ENCODE measurements at regions not wholly inside any gene's neighbourhood (a gene's known extent, or its start where the extent isn't known, plus 50 kb on each side); places are given as distances from the start of the nearest gene placed in this dataset.

DNA sequence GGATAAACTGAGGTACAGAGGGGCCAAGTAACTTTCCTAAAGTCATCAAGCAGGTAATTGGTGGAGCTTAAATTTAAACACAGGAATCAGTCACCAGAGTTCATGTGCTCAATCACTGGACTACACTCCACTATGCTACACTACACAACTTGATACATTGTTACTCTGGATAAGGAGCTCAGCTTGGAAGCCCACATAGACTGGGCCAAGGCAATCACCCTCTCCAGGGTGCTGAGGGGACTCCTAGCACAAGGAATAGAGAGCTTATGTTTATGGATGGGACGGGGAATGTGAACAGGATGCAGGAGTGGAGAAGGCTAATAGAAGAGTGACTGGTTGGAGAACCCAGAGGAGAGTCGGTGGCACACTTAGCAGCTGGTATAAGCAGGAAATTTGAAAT is 113.5 kb upstream of the NFIB start:
- DNase-seq, result no peak

DNA sequence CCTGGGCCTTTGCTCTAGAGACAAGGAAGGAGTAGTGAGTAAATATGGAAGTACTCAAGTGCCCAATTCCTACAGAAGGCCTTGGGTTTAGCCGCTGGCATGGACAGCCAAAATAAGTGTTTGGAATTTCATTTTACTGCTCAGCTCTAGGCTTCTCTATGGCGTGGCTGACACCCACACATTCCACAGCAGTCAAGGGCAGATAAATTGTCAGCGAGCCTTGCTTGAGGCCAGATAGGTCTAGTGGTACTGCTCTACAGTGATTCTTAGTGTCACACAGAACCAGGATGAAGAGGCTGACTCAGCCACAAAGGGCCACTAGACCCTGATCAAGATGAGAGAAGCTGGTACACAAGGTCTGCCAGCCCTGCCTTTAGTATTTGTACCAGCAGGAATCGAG is 111.0 kb upstream of the NFIB start:
- DNase-seq, result no peak

DNA sequence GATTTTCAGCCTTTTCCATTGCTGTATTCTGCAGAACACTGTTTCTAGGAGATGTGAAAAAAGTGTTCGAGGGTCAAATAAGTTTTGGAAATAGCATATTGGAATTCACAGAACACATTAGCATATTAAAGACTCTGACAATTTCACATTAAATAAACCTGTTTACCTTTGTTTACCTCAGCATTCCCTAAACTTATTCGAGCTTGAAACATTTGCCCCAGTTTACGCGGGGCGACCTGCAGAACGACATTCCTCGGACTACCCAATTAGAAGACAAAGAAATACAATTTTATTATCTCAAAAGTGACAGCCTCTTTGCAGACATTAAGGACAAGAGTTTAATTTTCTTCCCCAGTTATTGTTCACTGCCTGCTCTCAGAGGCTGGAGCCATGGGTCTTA is 110.3 kb upstream of the NFIB start:
- no peak for DNase-seq

DNA sequence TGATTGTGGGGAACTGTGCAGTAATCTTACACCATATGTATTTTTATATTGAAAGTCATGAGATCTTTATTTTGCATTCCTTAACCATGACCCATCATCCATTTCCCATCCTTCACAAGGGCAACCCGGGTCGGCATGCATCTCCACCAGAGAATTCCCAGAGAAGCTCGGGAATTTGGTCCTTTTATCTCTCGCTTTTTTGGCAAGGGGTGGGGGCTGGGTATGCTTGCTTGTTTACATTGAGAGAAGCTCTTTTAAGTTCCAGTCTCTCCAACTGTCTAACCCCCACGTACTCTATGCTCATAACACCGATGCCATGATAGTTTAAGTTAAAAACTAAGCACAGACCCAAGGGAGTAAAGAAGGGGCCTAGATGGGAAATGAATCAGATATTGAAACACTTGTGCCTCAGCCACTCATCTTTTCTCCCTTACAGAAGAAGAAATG is 109.9 kb upstream of the NFIB start:
- DNase-seq, result no peak

DNA sequence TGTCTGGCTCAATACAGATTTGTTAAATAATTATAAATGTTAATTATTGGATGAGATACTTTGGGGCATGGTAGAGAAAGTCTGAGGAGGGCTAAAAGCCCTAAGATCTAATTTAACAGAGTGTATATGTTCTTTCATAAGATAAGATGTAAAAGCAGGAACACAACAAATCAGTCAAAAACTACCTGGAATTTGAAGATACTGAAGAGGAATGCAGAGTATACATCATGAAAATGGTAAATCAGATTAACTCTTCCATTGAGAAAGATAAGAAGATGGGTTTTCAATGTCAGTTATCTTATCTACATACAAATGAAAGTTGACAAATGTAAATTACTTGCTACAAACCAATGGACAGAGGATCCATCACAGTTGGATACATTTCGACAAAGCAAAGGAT is 107.3 kb upstream of the NFIB start:
- no peak for DNase-seq

DNA sequence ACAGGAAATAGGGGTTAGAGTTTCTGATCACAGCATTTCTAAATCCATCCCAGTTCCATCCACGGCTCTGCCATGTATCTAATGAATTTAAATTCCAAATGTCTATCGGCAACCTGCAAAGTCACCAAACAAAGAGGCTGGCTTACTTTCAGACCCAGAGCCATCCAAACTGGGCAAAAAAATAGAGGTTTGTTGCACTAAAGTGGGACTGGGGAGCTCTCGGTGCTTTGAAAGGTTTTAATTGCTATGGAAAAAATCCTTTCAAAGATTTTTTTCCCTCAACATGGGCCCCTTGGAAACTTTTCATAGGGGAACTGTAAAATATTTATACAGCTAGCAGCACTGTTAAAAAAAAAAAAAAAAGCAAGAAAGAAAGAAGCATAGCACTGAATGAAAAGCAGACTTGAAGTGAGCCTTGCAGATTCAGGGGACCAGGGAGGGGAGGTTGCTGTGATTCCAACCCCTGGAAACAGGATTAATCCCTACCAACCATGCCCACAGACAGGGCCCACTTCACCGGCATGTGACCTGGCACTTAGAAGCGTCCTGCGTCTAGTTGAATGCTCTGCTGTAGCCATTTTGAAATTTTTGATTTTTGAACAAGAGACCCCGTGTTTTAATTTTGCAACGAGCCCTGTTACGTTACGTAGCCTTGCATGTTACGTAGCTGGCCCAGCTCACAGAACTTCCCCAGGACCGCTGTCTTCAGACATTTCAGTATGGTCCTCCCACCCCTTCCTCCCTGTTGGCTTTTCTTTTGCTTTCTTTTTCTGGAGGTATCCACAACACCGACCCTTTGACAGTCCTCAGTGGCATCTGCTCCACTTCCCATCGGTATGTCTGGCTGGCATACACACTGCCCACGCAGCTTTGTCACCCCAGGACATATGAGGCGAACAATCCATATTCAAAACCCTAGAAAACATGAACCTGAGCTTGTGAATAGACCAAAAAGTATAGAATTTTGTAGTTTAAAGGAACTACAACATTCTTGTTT is 105.3 kb upstream of the NFIB start:
- no peak for DNase-seq

DNA sequence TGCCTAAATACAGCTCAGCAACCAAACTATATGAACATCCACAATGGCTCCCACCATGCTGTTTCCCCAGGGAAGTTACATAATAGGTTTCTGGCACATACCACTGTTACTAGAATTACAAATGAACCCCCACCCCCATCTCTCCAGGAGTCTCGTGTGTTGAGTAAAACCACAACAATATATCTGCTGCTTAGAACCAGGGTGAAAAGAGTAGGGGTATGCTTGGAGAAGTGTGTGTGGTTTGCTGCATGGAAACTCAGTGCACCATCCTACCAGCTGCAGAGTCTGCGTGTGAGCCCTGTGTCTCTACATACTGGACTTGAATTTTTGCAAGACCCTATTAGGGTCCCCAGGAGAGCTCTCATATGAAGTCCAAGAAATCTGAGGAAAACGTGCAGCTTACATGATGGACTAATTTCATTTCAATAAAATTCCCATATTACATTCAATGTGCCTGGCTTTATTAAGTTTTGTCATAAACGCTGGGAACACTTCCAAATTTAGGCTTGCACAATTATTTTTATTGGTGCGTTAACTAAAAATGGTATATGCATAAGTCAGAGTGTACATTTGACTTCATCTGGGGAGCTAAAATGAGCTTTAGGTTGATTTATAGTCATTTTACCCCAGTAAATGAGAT is 104.5 kb upstream of the NFIB start:
- DNase-seq, result peak; percentile 56

DNA sequence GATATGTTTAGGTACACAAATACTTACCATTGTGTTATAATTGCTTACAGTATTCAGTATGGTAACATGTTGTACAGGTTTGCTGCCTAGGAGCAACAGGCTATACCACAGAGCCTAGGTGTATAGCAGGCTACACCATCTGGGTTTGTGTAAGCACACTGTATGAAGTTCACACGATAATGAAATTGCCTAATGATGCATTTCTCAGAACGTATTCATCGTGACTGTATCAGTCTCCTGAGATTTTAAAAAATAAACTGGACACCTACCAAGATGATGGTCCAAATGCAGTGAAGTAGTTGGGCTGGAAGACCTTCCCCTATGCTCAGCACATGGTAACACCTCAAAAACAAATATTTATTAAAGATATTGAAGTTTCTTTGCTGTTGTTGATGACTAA is 103.3 kb upstream of the NFIB start:
- no peak for DNase-seq

DNA sequence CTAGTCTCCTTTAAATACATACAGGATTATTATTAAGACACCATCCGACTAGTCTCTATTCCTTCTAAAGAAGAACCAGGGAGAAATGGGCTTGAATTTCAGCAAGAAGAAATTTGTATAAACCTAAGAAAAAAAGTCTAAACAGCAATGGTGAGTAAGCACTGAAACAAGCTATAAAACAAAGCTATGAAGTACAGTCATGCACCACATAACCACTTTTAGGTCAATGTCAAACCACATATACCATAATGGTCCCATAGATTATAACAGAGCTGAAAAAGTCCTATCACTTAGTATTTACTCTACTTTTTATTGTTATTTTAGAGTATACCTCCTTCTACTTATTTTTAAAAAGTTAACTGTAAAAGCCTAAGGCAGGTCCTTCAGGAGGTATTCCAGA is 102.0 kb upstream of the NFIB start:
- no peak for DNase-seq

DNA sequence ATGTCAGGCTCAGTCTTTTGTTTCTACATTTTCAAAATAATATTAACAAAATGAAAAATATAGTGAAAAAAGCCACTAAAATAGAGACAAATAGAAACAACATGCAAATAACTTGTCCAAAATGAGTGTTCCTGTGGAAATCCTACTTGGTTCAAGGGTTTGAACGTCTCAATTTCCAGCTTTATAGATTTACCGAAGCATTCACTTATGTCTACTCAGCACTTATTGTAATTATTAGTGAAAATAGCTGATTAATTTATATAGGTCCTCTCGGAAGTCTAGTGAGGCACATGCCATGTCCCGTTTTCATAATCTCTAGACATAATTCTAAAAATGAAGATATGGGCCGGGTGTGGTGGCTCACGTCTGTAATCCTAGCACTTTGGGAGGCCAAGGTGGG is 99.9 kb upstream of the NFIB start:
- DNase-seq, result no peak

DNA sequence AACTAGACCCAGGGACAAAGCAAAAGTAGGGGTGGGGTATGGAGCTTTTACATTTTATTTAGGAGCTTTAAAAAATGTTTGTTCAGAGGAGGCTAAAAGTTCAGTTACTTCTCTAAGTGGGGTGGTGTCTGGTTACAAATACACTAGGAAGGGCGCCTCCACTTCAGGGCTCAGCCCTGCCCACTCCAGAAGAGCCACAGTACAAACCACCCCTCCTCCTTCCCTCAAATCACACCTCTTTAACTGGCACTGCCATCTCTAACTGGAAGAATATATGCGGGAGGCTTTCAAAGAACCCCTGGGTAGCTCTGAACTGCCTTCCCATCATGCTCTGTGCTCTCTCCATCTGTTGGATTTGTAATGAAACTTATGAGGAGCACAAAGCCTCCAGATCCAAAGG is 98.8 kb upstream of the NFIB start:
- DNase-seq, result no peak

DNA sequence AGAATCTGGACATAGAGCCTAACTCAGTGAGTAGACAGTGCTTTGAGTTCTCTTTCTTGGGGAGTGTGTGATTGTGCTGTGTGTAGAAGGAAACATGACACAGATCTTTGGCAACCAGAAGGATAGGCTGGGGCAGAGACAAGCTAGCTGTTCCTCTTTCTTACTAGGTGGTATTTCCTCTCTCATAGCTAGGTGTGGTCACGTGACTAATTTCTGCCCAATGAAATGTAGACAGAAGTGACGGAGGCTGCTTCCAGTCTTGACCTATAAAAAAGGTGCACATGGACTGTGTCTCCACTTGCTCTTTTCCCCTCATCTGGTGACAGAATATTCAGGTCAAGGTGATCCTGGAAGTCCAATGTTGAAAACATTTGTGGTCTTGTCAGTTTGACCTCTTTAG is 92.5 kb upstream of the NFIB start:
- no peak for DNase-seq

DNA sequence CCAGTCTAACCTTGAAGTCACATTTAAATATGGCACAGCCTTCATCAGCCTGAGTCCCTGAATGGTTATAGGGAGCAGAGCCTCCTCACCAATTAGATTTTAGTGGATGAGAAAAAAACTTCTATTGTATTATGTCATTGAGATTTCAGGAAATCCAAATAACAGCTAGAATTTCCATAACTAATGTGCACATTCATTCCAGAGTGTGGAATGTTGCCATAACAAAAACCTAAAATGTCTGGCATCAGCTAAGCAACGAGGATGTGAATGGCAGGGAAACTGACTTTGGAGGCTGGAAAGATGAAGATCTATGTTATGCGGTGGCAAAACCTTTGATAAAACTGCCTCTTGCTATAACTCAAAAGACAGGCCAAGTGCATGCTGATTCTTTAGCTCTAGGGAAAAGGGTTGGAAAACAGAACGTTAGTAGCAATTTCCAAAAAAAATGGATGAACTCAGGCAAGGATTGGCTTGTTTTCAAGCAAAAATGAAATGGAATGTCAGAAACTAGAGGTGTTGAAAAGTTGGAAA is 91.3 kb upstream of the NFIB start:
- no peak for DNase-seq

DNA sequence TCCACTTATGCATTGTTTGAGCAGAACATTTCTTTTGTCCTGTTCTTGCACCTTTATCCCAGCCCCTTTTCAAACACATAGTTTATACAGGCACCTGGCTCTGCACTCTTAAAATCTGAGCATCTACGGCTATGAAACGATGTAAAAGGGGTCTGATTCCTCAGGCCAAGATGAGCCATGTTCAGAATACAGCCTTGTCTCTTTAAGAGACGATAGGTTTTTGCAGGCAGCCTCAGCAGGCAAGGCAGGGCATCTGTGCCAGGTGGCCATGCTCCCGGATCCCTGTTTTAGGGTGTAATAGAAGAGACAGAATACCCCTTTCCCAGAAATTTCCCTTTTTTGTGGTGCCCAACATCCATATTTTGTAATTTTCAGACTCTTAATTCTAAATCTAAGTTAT is 89.1 kb upstream of the NFIB start:
- DNase-seq, result no peak

DNA sequence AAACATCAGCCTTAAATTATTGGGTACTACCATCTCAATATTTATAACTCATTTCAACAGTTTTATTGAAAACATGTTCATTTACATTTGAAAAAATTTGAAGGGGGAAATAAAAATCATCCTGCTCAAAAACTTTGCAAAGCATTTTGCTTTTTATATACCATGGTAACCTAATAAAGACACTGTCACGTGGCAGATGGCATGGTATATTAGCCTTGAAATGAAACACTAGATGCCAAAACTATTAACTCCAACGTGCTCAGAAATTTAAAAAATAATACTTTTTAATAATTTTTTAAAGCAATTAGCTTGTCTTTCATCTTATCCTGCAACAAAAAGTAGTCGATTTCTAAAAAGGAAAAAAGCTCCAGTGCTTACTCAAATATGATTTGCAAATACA is 88.6 kb upstream of the NFIB start:
- no peak for DNase-seq

DNA sequence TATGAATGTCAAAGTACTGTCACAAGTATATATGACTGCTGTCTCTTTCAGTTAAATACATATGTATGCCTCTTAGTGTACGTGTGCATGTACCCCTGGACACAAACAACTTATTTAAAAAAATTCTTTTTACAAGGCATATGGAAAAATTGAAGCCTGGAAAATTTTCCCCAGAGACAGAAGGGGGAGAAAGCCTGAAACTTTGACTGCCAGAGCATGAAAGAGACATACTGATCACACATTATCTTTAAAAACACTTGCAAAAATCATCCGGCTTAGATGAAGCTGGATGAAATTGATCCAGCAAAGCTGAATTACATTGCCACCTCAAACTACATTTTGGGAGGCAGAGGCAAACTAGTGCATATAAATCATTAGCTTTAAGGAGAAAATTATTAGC is 88.0 kb upstream of the NFIB start:
- no peak for DNase-seq

DNA sequence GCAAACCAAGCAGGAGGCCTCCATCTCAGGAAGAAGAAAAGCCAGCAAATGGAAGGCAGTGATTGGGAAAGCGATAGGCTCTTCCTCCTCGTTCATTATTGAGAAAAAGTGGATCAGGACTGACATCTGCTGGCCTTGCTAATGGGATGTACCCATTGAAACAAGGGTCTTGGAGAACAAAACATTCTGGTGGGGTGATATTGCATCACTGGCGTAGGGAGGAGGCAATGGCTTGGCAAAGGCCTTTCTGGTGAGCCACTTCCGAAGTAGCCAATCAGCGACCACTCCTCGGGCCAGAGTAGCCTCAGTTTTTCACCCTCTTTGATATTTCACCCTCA is 86.7 kb upstream of the NFIB start:
- DNase-seq, result peak; percentile 75

DNA sequence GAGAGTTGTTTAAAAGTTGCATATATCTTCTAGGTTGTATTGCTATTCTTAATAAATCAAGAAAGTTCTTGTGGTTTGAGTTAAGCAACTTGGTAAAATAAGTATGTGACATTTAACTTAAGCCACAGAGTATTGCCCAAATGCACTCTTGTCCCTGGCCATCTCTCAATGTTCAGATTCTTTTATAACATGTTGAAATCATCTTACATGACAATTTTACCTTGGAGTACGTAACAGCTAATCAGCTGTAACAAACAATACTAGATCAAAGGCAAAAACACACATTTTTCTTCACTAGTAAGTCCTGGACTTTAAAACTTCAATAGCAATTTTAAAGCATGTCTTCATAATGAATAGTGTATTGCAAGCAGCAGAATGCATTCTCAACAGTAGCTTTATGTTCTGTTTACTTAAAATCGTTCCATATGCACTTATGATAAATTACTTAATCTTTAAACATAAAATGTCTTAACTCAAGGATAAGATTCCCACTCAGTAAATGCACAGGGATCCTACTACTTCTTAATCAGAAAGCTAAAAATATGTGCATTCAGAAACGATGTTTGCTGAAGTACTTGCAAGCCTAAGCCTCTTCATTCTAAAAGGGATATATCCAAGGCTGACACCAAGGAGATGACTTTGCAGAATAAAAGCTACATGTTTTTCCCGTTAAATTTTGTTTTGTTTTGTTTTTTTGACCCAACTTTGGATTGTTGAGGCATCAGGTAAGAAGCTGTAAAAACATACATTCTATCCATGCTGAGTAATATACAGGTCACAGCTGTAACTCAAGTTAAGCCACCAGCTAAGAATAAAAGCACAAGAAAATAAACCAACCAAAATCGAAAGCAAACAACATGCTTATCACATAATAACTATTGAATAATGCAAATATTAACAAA is 86.1 kb upstream of the NFIB start:
- no peak for DNase-seq

DNA sequence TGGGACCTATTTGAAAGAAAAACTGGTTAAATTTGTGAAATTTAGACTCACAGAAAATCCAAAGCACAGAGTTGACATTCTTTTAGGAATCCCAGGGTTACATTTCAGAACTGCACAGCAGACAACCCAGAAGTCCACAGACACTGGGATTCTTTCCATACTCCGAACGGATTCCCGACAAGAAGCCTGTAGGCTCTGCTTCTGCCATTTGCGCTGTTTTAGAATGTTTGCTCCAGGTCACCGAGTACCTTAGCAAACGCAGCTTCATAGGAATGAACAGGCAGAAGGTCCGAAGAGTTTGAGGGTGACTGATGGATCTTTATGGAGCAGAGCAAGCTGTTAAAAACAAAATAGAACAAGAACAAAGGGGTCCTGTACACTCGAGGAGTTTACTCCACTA is 84.5 kb upstream of the NFIB start:
- DNase-seq, result no peak

DNA sequence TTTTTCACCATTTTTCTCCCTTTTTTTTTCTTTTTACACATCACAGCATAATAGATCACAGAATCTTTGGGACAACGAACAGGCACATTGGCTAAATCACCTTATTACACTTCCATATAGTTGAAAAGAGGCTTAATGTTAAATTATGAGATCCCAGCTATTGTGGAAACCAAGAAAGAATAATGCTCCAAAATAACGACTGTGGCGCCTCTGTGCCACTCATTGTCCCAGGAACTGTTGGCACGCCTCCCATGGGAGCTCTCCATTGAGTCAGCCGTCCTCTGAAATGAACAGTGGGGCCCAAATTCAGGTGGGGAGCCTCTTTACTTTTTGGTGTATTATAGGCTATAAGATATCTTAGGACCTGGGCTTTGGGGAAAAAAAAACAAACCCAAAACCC is 82.2 kb upstream of the NFIB start:
- DNase-seq, result no peak

DNA sequence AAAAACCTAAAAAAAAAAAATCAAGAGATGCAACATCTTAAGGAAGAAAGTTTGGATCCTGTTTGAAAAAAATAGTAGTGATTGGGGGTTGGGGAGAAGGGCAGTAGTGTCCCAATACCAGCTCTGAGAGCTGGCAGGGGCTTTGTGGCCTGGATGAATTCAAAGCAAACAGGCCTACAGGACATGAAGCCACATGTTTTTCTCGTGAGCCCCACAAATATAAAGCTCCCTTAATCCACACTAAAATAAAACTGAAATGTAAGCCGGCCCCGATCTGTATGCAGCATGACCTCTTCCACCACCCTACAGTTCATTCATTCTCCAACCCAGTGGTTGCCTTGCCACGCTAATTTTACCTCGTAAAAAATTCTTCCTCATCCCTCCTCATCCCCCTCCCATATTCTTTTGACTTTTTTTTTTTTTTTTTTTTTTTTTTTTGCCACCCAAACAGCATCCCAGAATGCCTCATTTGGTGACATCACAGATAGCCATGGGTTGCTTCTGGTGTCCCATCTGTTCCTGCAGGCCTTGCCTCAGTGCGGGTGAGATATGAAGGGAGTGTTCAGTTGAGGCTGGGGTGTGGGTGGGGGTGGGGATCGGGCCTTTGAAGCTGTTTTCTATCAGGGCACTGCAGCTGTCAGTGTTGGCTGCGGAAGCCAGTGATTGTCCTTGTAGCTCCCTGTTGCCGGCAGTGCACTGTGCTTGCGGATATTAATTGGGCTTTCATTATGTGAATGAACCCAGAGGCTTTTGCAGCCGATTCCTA is 81.6 kb upstream of the NFIB start:
- no peak for DNase-seq

DNA sequence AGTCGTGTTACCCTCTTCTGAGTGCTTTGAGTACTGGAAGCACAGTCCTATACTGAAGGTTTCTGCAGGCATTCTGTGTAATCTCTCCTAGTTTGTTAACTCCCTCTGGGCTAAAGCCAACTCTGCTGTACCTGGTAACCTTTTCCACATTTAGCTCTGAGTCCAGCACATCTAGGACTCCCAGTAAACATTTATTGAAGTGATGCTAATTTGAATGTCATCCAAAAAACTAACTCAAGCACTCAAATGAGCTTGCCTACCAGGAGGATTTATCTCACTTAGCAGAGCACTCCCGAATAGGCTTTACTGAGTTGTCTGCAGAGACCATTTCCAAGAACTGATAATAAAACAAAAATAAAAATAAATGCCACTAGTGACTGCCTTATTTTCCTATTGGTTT is 79.5 kb upstream of the NFIB start:
- no peak for DNase-seq

DNA sequence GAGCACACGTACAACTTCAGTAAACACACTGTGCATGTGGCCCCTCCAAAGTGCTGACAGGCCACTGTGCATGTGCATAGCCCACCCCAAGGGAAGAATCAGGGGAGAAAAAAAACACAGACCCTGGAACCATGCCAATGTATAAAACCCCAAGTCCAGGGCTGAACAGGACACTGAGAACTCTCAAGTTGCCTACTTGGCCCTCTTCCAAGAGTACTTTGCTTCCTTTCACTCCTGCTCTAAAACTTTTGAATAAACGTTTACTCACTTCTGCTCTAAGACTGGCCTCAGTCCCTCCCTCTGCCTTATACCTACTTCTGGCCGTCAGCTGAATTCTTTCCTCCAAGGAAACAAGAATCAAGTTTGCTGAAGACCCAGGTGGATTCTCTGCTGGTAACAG is 77.7 kb upstream of the NFIB start:
- DNase-seq, result no peak

All from NCI-H2081 treated with DMSO at 0.1 percent for 48 hours (cell line).